Liver (tissue), 8 donors: ENCODE measurements at regions not wholly inside any gene's neighbourhood (a gene's known extent, or its start where the extent isn't known, plus 50 kb on each side); places are given as distances from the start of the nearest gene placed in this dataset.

Experiments used
- DNase-seq: peaks from one replicate; pipeline ENCODE4 v3.0.0-alpha.2; 2017; ENCODE audit warnings: low spot score
- H3K27ac ChIP-seq, 2 donors: one replicate each; pipeline ENCODE4 v1.7.0; 2013; ENCODE audit warnings: inconsistent platforms in 2 of 2, low read length in 2 of 2, control low read depth in 1 of 2, low read depth in 1 of 2, mild to moderate bottlenecking in 1 of 2
- H3K27me3 ChIP-seq, 4 donors: one replicate each; pipeline versions ENCODE4 v1.6.1 to v1.7.0; 2013; ENCODE audit warnings: low read length in 3 of 4, inconsistent platforms in 1 of 4, mild to moderate bottlenecking in 1 of 4, moderate library complexity in 1 of 4; ENCODE audit not compliant: control insufficient read depth in 4 of 4, insufficient read depth in 4 of 4
- H3K36me3 ChIP-seq, 4 donors: one replicate each; pipeline versions ENCODE4 v1.6.1 to v1.7.0; 2013; ENCODE audit warnings: low read length in 3 of 4, mild to moderate bottlenecking in 3 of 4, low read depth in 1 of 4, moderate library complexity in 1 of 4; ENCODE audit not compliant: control insufficient read depth in 4 of 4, insufficient read depth in 3 of 4
- H3K4me1 ChIP-seq, 4 donors: one replicate each; pipeline versions ENCODE4 v1.6.1 to v1.7.0; 2013; ENCODE audit warnings: low read length in 3 of 4, mild to moderate bottlenecking in 3 of 4, moderate library complexity in 1 of 4; ENCODE audit not compliant: control insufficient read depth in 4 of 4, insufficient read depth in 4 of 4
- H3K4me3 ChIP-seq, 3 donors: one replicate each; pipeline versions ENCODE4 v1.6.1 to v1.7.0; 2013; ENCODE audit warnings: low read length in 3 of 3, control low read depth in 1 of 3, low read depth in 1 of 3, mild to moderate bottlenecking in 1 of 3
- H3K9ac ChIP-seq, 2 donors: one replicate each; pipeline ENCODE4 v1.7.0; 2013; ENCODE audit warnings: low read length in 2 of 2, mild to moderate bottlenecking in 2 of 2, moderate library complexity in 2 of 2, control low read depth in 1 of 2, low read depth in 1 of 2
- H3K9me3 ChIP-seq, 4 donors: one replicate each; pipeline versions ENCODE4 v1.6.1 to v1.7.0; 2013; ENCODE audit warnings: low read length in 3 of 4; ENCODE audit not compliant: control insufficient read depth in 4 of 4
- ATF3 ChIP-seq: IDR thresholded peaks from 2 replicates; pipeline ENCODE4 v1.6.1; 2016; ENCODE audit warnings: antibody characterized with exemption
- CTCF ChIP-seq: fragments of 150-350 bp; IDR thresholded peaks from 2 replicates; pipeline ENCODE4 v1.5.1; 2017; ENCODE audit warnings: improper control_type of control experiment, low read depth, low read length; ENCODE audit not compliant: missing input control
- EGR1 ChIP-seq, 2 donors: IDR thresholded peaks; 2 replicates each; pipeline ENCODE4 v1.6.1; 2016 to 2018; ENCODE audit warnings: antibody characterized with exemption in 2 of 2, low read depth in 2 of 2
- FOXA1 ChIP-seq: IDR thresholded peaks from 2 replicates; pipeline ENCODE4 v1.6.1; 2016; ENCODE audit warnings: antibody characterized with exemption
- FOXA2 ChIP-seq: IDR thresholded peaks from 2 replicates; pipeline ENCODE4 v1.6.1; 2016; ENCODE audit warnings: antibody characterized with exemption
- GABPA ChIP-seq, 2 donors: IDR thresholded peaks in 1 of 2; conservative IDR thresholded peaks in 1 of 2; 2 replicates each; pipeline ENCODE4 v1.6.1; 2016; ENCODE audit warnings: antibody characterized with exemption in 2 of 2, mild to moderate bottlenecking in 1 of 2, moderate library complexity in 1 of 2
- HNF4A ChIP-seq, 2 donors: conservative IDR thresholded peaks; 2 replicates each; pipeline ENCODE4 v1.6.1; 2016; ENCODE audit warnings: antibody characterized with exemption in 2 of 2, mild to moderate bottlenecking in 2 of 2
- HNF4G ChIP-seq: IDR thresholded peaks from 2 replicates; pipeline ENCODE4 v1.6.1; 2016; ENCODE audit warnings: antibody characterized with exemption
- JUND ChIP-seq, 2 donors: IDR thresholded peaks; 2 replicates each; pipeline ENCODE4 v1.6.1; 2016; ENCODE audit warnings: antibody characterized with exemption in 2 of 2
- MAX ChIP-seq: IDR thresholded peaks from 2 replicates; pipeline ENCODE4 v1.6.1; 2016; ENCODE audit warnings: antibody characterized with exemption
- NR2F2 ChIP-seq: IDR thresholded peaks from 2 replicates; pipeline ENCODE4 v1.6.1; 2016; ENCODE audit warnings: antibody characterized with exemption
- RAD21 ChIP-seq, 2 donors: IDR thresholded peaks; 2 replicates each; pipeline ENCODE4 v1.6.1; 2016; ENCODE audit warnings: antibody characterized with exemption in 2 of 2, mild to moderate bottlenecking in 2 of 2
- REST ChIP-seq: IDR thresholded peaks from 2 replicates; pipeline ENCODE4 v1.6.1; 2016; ENCODE audit warnings: antibody characterized with exemption, mild to moderate bottlenecking
- RXRA ChIP-seq, 2 donors: IDR thresholded peaks; 2 replicates each; pipeline ENCODE4 v1.6.1; 2017 to 2018; ENCODE audit warnings: antibody characterized with exemption in 2 of 2, mild to moderate bottlenecking in 1 of 2
- SP1 ChIP-seq: IDR thresholded peaks from 2 replicates; pipeline ENCODE4 v1.6.1; 2018; ENCODE audit warnings: antibody characterized with exemption, mild to moderate bottlenecking
- TAF1 ChIP-seq: conservative IDR thresholded peaks from 2 replicates; pipeline ENCODE4 v1.6.1; 2016; ENCODE audit warnings: antibody characterized with exemption, mild to moderate bottlenecking
- YY1 ChIP-seq: IDR thresholded peaks from 2 replicates; pipeline ENCODE4 v1.6.1; 2016; ENCODE audit warnings: antibody characterized with exemption, mild to moderate bottlenecking
- ZBTB33 ChIP-seq: IDR thresholded peaks from 2 replicates; pipeline ENCODE4 v1.6.1; 2016; ENCODE audit warnings: antibody characterized with exemption
- WGBS: extraction: QIAGEN DNeasy Blood & Tissue Kit; methylation state at CpG from one replicate; pipeline ENCODE4 v1.1.7; 2013; 5-methylcytosine and 5-hydroxymethylcytosine counted together
- donor health status: healthy.
- donor health status: healthy.
- donor health status: healthy.
- donor health status: healthy.
- donor health status: healthy.

GRCh38 chr2:66987733-66988132 lies 409.4 kb upstream of the ETAA1 start:
- 92% methylated on average over 4 of the region's 4 CpGs for WGBS
- no peak overlapping the region for H3K27ac ChIP-seq
- TF ChIP-seq REST (no peak), MAX (no peak), NR2F2 (no peak), GABPA (IDR thresholded peaks at IDR 0.05 in 1 of 2, conservative IDR thresholded peaks at IDR 0.05 in 1 of 2) (no peak), RXRA (IDR thresholded peaks at IDR 0.05) (no peak), HNF4G (no peak), RAD21 (IDR thresholded peaks at IDR 0.05) (no peak), HNF4A (conservative IDR thresholded peaks at IDR 0.05) (no peak), JUND (IDR thresholded peaks at IDR 0.05) (no peak), EGR1 (IDR thresholded peaks at IDR 0.05; ENCODE audit: low read depth in 2 of 2) (no peak), FOXA2 (no peak), FOXA1 (no peak), ATF3 (no peak)

GRCh38 chr2:66994654-66995053 lies 402.5 kb upstream of the ETAA1 start:
- H3K9me3 ChIP-seq: no peaks in the 10 kb centered on the region
- DNase-seq: no peak
- H3K27me3 ChIP-seq: no peaks in the 10 kb centered on the region
- no peaks in the 10 kb centered on the region for H3K36me3 ChIP-seq
- no peak overlapping the region for H3K9ac ChIP-seq
- H3K4me1 ChIP-seq: no peaks in the 10 kb centered on the region
- no peak overlapping the region for H3K27ac ChIP-seq
- whole genome bisulfite sequencing: 52% methylated on average over 1 of the region's 1 CpG
- no peak overlapping the region for H3K4me3 ChIP-seq
- TF ChIP-seq REST (no peak), EGR1 (IDR thresholded peaks at IDR 0.05; ENCODE audit: low read depth in 2 of 2) (no peak), RAD21 (IDR thresholded peaks at IDR 0.05) (no peak), FOXA1 (no peak), FOXA2 (no peak), JUND (IDR thresholded peaks at IDR 0.05) (no peak), MAX (no peak), GABPA (IDR thresholded peaks at IDR 0.05 in 1 of 2, conservative IDR thresholded peaks at IDR 0.05 in 1 of 2) (no peak), TAF1 (no peak), NR2F2 (no peak), ZBTB33 (no peak), RXRA (IDR thresholded peaks at IDR 0.05) (no peak), HNF4G (no peak), HNF4A (conservative IDR thresholded peaks at IDR 0.05) (no peak), ATF3 (no peak), SP1 (no peak), CTCF (no peak), YY1 (no peak)

More at GRCh38 chr2:66987733-66988132, 409.4 kb upstream of the ETAA1 start:
- Histone ChIP-seq H3K36me3 (no peaks in the 10 kb centered on the region), H3K9me3 (no peaks in the 10 kb centered on the region), H3K9ac (no peak overlapping the region), H3K4me1 (no peaks in the 10 kb centered on the region), H3K27me3 (peaks cover 0 to 5% (median 1%) of the 10 kb centered on the region in 4 donors), H3K4me3 (no peak overlapping the region)
- DNase-seq: no peak
